AG04449 (cell line): ENCODE measurements at regions not wholly inside any gene's neighbourhood (a gene's known extent, or its start where the extent isn't known, plus 50 kb on each side); places are given as distances from the start of the nearest gene placed in this dataset.

ENCODE experiments used
- CTCF ChIA-PET: fragments of 350-600 bp; formaldehyde crosslinking; extraction: SDS; loops from one replicate; lab custom pipeline; 2021; ENCODE audit warnings: antibody characterized with exemption; lab: Yijun Ruan, JAX
- POLR2A ChIA-PET: fragments of 400-600, 350-600 bp; formaldehyde crosslinking; extraction: SDS; loops from one replicate; lab custom pipeline; 2020; ENCODE audit warnings: antibody characterized with exemption, inconsistent platforms; lab: Yijun Ruan, JAX
- DNase-seq: peaks from one replicate; pipeline ENCODE4 v3.0.0-alpha.2; 2010; ENCODE audit warnings: low read depth, low spot score
- H3K4me3 ChIP-seq: 2 replicates; pipeline ENCODE4 v1.5.1; 2011; ENCODE audit warnings: low read depth, mild to moderate bottlenecking, control low read depth, low read length
- TF ChIP-seq, protein P1 (sequence below): IDR thresholded peaks from one replicate; pipeline ENCODE4 v1.5.1; 2011; ENCODE audit warnings: mild to moderate bottlenecking, moderate library complexity, low read length, control low read depth, inconsistent platforms; ENCODE audit not compliant: insufficient read depth; ENCODE audit errors: missing control alignments

DNA sequence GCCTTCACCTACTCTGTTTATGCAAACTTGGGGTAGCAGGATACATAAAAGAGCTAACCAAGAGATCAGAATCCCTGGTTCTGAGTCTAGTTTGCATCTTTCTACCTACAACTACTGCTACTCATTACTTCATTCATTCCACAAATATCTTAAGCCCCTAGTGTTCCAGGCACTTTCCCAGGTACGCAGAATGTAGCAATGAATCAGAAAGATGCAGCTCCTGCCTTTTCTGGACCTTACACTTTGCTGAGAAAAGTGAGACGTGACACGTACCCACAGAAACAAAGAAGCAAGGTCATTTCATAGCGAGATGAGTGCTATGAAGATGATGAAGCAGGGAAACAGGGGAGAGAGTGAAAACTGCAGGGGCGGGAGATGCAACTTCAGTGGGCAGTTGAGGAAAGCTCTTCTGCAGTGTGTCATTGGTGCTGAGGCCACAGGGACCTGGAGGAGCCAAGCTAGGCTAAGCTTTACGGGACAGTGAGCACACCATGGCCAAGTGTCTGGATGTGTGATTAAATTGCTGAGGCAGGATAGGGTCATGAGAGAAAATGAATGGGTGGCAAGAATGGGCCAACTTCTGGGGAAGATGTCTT lies 167.9 kb downstream of the TNFSF18 start:
- ChIA-PET POLR2A (no interaction called here), CTCF (interaction anchor here (0.9 kb wide), 2 partner anchors 11 to 15 kb away, joined by 3 read pairs; no protein-coding TSS in a partner anchor)
- TF ChIP-seq, protein P1, sequence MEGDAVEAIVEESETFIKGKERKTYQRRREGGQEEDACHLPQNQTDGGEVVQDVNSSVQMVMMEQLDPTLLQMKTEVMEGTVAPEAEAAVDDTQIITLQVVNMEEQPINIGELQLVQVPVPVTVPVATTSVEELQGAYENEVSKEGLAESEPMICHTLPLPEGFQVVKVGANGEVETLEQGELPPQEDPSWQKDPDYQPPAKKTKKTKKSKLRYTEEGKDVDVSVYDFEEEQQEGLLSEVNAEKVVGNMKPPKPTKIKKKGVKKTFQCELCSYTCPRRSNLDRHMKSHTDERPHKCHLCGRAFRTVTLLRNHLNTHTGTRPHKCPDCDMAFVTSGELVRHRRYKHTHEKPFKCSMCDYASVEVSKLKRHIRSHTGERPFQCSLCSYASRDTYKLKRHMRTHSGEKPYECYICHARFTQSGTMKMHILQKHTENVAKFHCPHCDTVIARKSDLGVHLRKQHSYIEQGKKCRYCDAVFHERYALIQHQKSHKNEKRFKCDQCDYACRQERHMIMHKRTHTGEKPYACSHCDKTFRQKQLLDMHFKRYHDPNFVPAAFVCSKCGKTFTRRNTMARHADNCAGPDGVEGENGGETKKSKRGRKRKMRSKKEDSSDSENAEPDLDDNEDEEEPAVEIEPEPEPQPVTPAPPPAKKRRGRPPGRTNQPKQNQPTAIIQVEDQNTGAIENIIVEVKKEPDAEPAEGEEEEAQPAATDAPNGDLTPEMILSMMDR = no peak
- no peak overlapping the region for H3K4me3 ChIP-seq
- no peak for DNase-seq

DNA sequence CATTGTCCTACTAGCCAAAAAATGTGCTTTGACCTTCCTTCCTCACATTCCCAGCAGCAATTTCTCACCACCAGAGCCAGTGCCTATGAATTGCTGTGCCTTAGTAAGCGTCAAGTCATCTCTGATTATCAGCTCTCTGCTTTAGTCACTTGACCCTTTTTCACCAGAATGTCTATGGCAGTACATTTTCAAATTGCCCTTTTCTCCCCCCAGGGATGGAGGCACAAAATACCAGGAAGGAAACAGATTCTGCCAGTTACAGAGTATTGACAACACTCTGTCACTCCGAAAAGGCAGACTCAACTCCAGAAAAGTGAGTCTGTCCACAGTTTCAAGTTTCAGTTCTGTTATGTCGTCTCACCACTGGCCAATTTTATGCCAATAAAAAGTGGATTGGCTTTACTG lies 167.4 kb downstream of the TNFSF18 start:
- TF ChIP-seq, protein P1 = no peak
- POLR2A ChIA-PET = no interaction called here
- H3K4me3 ChIP-seq = no peak overlapping the region
- DNase-seq = no peak
- CTCF ChIA-PET = interaction anchor here (0.9 to 1.0 kb wide), 2 partner anchors 11 to 47 kb away, joined by 3 read pairs; no protein-coding TSS in a partner anchor

DNA sequence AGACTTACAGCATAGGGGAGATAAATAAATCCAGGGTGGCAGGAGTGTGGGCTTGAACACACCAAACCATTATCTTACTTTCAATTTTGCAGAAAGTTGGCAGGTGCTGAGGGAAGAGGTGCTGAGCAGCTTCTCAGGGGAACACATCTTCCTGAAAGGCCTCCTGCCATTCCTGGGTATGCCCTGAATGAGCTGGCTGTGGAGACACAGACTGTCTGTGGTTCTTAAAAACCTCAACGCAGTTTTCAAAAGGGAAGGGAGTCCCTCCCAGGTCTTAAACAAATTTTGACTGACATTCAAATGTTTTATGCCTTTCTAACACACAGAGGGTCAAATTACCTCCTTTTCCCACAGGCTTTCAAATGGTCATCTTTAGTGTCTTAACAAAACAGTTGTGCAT lies 166.9 kb downstream of the TNFSF18 start:
- no peak for DNase-seq
- ChIA-PET POLR2A (no interaction called here), CTCF (interaction anchor here (1.0 kb wide), 1 partner anchor 47 kb away, joined by 3 read pairs; no protein-coding TSS in a partner anchor)
- TF ChIP-seq, protein P1 = no peak
- no peak overlapping the region for H3K4me3 ChIP-seq

DNA sequence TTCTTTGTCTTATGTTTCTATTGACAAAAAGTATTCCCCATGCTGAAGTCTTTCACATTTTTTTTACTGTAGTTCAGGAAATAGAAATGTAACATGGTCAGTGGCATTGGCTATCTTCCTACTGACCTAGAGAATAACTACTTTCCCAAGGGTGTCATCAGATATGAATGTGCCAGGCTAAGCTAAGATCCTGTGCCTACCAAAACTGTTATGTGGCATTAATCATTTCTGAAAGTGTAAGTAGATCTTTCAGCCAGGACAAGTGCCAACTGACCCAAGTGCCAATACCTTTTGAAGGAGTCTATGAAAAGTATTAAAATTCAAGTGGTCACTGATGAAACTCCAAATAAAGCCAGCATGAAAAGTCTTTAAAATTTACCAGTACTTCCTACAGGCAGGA lies 165.3 kb downstream of the TNFSF18 start:
- TF ChIP-seq, protein P1 = no peak
- CTCF ChIA-PET = interaction anchor here (1.9 kb wide), 1 partner anchor 9 kb away, joined by 5 read pairs; no protein-coding TSS in a partner anchor
- DNase-seq = no peak
- no peak overlapping the region for H3K4me3 ChIP-seq
- POLR2A ChIA-PET = no interaction called here

DNA sequence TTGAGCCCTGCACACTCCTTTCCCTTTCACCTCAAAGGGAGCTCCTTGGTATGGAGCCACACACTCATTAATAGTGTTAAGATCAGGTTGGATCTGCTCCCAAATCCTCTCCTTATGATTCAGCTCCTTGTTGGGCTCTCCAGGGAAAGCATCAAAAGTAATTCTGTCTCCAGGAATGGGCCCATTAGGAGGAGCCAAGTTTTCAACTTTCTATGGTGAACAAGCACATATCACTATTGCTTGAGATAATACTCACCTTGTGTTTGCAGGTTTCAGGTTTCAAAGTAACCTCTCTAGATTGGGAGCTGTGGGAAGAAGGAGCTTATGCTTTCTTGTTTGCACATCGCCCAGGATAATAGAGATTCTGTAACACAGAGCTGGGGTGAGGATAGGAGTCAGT lies 164.8 kb downstream of the TNFSF18 start:
- CTCF ChIA-PET = interaction anchor here (1.5 to 1.9 kb wide), 2 partner anchors 9 to 24 kb away, joined by 3 to 5 read pairs; no protein-coding TSS in a partner anchor
- POLR2A ChIA-PET = no interaction called here
- DNase-seq = no peak
- H3K4me3 ChIP-seq = no peak overlapping the region
- TF ChIP-seq, protein P1 = no peak

DNA sequence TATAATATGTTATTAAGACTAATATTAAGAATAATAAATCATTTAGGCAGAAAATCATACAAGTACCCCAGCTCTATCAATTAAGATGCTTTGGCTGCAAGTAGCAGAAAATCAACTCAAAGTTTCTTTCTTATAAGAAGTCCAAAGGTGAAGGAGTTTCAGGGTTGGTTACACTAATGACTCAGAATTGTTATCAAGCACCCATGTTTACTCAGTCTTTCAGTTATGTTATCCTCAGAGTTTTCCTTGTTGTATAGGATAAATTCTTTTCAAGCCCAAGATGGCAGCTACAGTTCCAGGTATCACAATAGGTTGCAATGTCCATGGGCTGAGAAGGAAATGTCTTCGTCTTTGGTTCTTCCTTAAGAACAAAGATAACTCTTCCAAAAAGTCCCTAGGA lies 163.6 kb downstream of the TNFSF18 start:
- POLR2A ChIA-PET = no interaction called here
- CTCF ChIA-PET = interaction anchor here (1.5 to 1.7 kb wide), 2 partner anchors 9 to 22 kb away, joined by 3 to 5 read pairs; no protein-coding TSS in a partner anchor
- H3K4me3 ChIP-seq = no peak overlapping the region
- TF ChIP-seq, protein P1 = no peak
- DNase-seq = no peak
